ENCODE measurements at regions not wholly inside any gene's neighbourhood (a gene's known extent, or its start where the extent isn't known, plus 50 kb on each side); places are given as distances from the start of the nearest gene placed in this dataset.

DNA sequence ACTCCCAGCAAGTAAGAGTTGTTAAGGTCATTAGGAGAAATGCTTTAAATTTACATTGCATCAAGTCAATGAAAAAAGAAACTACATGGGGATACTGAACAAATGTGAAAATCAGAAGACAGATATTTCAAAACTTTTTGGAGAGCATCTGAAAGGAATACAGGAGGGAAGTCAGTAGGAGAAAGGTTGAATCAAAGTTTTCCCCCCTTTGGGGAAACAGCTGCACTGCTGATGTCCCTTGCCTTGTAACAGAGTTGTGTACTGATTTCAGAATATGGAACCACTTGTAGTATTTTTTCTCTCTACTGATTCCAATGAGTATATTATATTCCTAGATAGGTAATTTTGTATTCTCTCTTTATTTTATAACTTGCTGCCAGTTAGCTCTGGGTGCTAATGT lies 592.5 kb upstream of the ZEB2 start:
- no peak for DNase-seq

DNA sequence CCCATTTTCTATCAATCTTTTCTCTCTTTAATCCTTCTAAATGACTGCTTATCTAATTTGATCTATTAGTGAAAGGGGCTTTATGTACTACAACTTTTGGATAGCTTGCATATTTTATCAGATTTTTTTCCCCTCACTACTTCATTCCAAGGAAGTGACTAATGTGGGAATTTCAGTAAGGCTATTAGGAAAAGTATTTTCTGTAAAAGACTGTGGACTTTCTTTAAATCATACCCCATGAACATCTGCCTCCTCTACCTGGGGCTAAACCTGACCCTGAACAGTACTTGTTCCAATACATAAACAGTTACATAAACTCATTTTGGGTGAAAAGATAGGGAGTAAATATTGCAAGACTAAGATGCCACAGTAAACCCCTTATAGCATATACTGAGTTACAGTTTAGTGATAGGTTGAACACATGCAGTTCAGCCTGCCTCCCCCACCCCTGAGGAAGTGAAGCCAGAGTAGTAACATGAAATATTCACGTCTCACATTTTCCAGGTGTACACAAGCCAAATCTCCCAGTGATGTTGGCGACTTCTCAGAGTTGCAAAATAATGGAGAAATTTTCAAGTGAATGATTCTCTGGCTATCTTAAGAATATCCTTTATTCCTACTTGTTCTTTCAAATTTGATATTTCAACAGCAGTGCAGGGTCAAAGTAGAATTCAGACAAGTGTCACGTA lies 590.9 kb upstream of the ZEB2 start:
- DNase-seq, result no peak

DNA sequence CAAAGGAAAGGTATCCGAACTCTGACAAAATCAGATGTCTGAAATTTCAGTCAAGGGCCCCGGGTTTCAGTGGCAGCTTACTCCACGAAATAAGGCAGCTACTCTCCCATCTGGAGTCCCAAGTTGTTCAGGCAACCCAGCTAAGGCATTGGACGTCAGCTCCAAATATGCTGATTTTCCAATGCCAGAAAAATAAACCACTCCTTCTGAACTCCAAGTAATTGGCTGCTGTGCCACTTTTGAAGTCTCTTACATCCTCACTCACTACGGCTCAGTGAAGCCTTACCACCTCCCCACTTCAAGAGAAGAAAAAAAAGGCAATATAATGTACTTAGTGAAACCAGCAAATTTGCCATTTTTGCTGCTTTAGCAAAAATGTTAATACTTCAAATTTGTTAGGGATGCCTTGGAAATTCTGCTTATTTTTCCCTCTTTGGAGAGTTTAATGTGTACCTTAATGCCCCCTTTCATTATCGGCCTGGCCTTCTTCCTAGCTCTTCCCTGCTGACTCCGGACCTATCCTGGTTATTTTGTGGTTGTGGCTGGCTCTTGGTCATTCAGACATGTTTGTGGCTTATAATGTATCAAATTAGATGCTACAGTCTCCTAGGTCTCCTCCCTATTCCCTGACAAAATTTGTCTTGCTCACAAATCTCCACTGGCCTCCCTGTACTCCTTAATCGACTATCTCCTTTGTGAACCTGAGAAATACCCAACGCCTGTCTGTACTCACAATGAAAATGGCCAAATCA lies 589.2 kb upstream of the ZEB2 start:
- DNase-seq, result no peak

DNA sequence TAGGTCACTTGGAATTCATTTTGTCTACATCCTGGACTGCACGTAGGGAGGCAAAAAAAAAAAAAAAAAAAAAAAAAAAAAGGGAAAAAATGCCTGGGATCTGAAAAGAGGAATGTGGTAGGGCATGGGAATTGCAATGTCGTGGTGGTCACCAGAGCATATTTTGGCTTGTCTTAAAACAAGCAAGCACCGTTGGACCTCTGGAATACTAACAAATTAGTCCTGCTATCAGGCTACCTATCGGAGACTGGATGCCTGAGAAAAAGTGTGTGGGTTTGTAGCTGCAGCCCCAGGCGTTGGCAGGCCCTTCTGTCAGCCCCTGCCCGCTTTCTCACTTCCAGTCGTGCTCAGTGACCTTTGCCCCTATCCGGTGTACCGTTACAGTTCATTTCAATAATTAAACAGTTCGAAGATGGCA lies 588.5 kb upstream of the ZEB2 start:
- DNase-seq, result no peak

DNA sequence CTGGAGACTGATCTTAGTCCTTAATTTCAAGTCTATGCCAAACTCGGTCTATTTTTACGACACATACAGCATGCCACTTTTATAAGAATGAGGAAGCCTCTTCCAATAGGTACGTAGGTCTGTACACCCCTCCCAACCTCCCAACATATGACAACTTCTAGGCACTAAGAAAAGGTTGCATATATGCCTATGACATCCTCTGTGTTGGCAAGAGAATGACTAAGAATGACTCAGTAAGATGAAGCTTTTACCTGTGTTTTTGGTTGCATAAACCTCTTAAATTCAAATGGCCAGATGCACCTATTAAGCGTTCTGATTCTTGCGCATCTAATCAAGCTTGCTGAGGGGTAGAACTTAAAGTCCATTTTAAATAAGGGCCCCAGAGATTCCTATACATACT lies 586.4 kb upstream of the ZEB2 start:
- no peak for DNase-seq

DNA sequence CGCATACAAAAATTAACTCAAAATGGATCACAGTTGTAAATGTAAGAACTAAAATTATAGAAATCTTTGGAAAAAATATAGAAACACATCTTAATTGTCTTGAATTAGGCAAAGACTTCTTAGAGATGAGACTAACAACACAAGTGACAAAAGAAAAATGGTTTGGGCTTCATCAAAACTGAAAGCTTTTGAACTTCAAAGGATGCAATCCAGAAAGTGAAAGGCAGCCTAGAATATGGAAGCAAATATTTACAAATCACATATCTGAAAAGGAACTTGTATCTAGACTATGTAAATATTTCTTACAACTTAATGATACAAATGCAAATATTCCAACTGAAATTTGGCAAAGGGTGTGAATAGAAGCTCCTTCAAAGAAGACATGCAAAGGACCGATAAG lies 582.8 kb upstream of the ZEB2 start:
- DNase-seq, result no peak

DNA sequence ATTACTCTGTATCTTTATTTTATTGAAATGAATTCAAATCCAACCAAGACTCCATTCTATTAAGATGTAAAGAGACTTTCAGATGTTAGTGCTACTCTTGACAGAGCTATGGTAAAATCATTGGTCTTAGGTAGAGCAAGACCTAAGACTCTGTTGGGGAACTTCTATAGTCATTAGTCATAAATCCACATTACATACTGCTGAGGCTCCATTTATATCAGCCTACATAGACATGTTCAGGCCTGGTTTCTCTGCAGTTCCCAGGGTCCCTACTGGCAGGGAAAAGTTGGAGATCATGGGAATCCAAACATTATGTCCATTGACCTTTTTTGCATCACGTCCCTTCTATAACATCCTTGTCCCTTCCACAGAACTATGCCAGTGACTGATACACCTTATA lies 580.4 kb upstream of the ZEB2 start:
- no peak for DNase-seq

DNA sequence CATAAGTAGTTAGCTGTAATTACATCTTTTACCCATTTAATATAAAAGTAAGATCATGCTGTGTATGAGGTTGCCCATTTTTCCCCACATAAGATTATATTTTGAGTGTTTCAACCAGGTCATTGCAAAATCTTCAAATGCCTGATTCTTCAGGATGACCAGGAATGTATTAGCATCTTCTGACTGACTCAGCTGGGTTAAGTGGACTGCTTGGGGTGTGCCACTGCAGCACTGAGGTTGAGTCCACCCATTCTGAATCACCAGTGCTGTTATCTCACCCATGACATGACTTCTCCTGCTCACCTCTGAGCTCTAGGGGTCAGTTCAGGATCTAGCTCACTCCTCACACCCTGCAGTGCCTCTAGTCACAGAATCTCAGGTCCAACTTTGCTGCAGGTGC lies 576.7 kb upstream of the ZEB2 start:
- DNase-seq, result no peak

DNA sequence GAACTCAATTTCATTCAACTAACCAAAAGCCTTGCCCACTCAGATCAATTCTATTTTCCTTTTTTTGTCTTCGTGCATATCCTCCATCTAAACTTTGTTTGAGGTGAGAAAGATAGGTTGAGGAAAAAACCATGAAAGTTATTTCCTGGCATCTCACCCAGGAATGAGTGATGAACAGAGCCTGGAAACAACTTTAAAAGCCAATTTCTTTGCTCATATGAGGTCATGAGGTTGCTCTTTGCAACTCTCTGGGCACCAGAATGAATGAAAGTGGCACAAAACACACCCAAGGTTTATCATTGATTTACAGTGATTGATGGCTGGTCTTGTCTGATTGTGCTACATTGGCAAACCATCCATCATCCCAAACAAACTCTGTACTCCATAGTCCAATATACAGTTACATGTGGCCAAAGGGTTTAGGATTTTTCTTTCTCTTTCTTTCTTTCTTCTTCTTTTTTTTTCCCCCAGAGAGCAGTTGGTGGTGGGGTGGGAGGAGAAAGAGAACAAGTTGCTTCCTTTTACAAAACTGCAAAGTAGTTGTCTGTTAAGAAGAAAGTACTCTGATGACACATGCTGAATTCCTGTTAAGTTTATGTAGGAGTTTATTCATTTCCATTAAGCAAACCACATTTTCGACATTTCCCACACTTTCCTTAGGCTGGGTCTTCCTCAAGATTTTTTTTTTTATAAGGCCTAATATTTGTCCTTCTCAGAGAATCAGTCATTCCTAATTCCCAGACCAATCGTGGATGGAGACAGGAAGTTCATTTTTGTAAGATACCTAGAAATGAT lies 575.9 kb upstream of the ZEB2 start:
- no peak for DNase-seq

DNA sequence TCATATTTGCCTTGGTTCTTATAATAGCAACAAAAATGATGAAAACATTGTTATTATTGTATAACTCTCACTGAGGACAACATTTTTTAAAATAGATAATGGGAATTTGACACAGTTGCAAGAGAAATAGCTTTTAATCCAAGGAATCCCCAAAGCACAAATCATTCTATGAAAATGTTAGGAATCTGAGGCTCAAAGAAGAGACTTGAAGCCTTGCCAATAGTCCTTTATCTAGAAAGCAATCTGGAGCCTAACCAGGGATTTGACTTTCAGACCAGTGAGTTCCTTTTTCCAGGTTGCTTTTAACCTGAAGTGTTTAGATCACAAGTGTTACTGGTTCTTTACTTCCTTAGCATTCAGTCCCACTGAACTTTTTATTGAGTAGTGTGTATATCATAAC lies 574.5 kb upstream of the ZEB2 start:
- no peak for DNase-seq

DNA sequence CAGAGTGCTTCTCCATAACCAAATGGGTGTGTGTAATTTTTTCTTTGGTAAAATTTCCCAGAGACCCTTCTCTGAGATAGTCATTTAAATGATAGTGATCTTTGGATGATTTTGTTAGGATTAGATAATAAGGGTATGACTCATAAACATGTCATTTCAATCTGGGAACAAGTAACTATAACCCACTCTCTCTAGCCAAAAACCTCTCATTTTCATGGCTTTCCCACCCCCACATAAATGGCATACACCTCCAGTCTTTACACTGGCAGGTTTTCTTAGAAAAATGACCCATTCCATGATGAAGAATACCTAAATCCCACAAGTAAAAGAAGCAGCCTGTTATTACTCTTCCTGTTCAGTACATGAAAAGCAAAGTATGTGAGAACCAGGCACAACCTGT lies 572.0 kb upstream of the ZEB2 start:
- no peak for DNase-seq

DNA sequence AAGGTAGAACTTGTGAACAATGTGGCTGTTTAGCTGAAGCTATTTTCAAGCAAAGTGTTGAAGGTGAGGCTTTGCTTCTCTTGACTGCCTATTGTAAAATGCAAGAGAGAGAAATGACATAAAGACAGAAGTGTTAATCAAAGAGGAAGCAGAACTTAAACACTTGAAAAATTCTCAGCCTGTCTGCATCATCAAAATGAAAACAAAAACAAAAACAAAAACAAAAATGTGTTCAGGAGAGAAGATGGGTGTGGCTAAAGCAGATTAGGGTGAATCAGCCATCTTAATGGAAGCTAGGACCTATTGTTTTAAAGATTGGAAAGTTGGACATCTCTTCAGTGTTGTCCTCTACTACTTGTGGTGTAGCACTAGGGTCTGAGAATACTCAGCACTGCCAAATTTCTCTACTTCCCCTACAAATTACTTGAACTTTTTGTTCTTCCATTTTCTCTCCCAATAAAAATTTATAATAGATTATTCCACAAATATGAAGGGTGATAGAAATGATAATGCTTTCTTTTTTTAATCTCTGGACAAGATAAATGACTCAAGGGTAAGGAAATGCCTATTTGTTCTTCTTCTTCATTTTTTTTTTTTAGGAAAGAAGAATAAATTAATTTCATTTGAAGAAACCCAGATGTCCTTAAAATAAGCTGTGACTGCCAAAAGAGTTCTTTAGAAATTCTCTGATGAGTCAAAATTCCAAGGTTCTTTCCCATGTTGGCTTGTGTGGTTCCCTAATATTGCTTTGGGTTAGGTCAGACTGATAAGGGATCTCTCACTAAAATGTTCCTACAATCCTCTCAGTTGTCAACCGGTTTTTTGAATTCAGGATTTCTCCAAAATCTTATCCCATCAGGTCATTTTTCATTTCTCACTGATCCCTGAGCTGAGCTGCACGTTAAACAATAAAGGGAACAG lies 571.2 kb upstream of the ZEB2 start:
- no peak for DNase-seq

DNA sequence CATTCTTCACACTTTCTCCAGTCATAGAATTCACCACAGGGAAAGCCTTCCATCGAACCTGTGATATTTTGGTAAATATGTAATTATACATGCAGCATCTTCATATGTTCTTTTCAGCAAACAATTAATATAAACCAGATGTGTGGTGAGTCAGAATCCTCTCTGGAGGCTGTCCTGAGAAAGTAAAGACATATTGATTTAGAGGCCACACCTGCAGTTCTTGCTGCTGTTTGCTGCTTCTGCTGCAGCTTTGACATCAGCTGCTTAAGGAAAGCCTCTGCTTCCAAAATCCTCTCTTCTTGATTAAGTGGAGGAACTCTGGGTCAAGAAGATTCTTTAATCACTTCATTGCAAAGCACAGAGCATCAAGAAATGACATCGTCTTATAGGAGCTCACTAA lies 568.8 kb upstream of the ZEB2 start:
- no peak for DNase-seq

DNA sequence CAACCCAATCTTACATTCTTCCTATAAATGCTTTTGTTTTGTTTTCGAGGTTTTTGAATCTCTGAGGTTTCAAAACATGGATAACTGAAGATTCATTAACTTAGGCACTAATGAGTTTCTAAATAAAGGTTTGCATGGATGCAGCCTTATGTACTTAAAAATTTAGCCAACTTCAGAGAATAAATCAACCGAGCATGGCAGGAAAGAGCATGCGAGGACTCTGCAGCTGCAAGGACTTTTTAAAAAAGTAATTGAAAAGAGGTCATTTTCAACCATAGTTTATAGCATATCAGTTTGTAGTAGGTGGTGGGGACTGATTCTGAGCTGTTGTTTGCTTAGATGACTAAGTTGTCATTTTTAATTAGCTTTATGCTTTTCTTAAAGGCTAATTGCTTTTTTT lies 567.0 kb upstream of the ZEB2 start:
- no peak for DNase-seq

DNA sequence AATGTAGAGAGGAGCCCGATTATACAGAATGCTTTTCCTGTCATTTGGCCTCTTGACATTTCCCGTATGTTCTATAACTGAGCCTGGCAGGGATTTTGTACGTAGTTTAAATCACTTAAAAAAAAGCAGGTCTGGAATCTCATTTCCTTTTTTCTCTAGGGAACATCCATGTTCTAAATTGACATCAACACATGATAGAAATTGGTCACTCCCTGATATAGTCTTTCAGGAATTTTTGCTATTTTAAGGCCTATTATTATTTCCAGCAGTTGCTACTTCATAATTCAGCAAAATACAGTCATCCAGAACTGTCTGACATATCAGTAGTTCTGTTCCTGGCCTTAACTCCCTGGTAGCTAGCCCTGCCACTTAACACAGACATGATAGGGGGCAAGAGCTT lies 565.7 kb upstream of the ZEB2 start:
- DNase-seq, result peak; percentile 69

DNA sequence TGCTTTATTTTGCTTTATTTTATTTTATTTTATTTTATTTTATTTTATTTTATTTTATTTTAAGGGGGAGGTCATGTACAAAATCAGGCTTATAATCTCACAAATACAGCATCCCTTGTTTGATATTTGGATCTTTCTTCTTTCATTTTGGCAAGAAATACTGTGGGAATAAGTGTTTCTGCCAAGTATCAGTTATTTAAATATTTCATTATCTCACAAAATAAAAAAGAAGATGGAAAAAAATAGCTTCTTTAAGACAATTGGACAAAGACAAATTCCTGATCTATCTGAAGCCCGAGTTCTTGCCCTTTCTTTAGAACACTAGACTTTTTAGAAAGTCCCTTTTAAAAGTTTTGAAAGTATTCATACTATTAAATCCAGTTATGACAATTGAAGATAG lies 560.5 kb upstream of the ZEB2 start:
- peak; percentile 28 for DNase-seq

DNA sequence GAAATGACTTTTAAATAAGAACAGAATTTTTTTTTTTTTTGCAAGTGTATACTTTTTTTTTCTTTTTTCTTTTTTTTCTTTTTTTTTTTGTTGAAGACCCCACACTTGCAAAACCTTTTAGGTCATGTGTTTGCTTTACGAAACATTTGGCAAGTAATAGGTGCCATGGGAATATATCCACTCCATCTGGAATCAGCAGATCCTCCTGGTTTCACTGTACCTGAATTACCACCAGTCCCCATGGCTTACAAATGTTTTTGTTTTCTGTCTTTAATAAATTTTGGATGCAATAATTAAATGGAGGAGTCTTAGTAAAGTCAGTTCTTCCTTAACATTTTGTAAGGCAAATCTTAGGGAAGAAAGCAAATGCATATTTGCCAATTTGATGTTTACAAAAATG lies 559.7 kb upstream of the ZEB2 start:
- peak; percentile 37 for DNase-seq

DNA sequence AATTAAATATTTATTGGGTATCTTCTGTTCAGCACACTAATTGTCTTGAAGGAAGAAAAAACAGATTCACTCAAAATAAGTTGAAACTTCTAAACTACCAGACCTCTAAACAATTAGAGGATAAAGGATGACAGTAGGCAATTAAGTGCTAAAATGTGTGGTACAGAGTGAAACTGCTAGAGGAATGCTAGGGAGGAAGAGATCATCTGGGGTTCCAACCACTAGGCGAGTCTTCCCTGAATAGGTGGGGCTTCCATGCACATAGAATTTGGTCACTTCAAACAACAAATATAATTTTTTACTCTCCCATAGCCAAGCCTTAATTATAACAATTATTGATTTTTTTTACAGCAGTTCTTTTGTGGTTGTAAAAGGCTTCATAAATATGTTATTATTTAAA lies 559.0 kb upstream of the ZEB2 start:
- DNase-seq, result peak; percentile 55

DNA sequence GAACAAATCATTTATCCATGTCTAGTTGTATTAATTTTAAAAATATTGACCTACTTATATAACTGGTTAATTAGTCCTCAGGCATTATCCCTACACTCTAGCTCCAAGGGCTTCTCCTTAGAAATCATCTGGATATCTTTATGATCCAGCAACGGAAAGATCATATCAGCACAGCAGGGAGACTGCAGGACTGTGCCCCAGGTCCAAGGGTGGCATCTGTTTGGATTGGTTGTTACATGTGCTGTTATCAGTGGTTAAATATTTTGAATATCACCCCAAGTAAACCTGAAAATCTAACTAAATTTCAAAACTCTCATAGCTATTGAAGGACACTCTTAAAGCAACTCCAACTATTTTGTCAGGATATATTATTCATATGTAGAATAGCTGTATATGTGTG lies 556.2 kb upstream of the ZEB2 start:
- no peak for DNase-seq

DNA sequence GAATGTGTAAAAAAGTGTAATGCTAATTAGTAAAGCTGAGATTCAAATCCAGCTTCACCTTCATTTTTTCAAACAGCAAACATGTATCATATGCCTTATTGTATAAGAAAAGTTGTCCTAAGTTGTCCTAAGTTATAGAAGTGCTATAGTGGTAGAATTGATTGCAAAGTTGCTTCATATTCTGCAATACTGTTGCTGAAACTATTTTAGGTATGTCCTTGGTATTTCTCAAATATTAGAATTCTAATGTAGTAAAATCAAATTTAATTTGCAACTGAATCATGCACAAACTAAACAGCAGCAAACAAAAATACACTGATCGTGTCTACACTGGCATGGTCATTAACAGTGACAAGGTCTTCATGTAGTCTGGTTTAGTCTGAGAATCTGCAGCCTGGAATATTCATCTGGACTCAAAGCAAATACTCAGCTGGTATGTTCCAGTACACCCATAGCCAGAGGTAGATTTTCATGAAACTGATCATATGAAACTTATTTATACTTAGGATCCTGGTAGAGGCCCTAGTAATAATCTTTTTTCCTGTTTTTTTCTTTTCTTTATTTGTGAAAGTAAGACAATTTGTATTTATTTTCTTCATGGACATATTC lies 555.6 kb upstream of the ZEB2 start:
- DNase-seq, result no peak

DNA sequence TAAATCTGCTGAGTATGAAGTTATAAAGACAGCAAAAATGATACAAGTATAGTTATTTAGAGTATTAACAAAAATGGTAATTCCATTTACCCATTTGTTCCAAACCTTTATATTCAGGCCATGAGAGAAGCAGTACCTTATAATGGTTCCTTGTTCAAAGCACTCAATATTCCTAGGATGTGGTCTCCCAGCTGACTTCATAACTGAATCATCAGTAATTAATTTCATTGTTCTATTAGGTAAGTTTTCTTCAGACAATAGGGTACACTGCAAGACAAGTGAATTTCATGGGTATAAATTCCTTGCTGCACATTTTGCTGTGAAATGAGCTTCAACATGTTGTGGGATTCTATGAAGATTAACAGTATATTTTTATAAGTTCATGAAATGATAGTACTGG lies 550.8 kb upstream of the ZEB2 start:
- no peak for DNase-seq

DNA sequence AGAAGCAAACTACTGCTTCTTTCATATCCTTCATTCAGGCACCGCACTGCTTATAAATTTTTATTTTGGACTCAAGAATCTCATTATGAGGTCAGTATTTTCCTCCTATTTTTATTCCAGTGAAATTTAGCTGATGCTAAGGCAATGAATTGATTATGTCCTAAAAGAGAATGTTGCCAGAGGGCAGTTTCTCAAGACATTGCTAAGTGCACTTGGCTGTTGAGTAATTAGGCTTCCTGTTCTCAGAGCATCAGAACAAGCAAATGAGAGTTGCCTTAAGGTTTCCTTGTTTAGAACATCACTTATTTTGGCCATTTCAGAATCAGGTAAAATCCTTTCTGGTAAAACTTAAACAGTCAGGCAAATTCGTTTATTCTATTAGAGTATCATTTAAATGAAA lies 548.6 kb upstream of the ZEB2 start:
- DNase-seq, result no peak

Measured in skin of body (tissue), 1 donor.